GM21447 (cell line): ENCODE measurements at regions not wholly inside any gene's neighbourhood (a gene's known extent, or its start where the extent isn't known, plus 50 kb on each side); places are given as distances from the start of the nearest gene placed in this dataset.

Source experiments
- ATAC-seq: cut with Tn5 transposase; IDR thresholded peaks from one replicate; pipeline ENCODE4 v1.9.1; 2021; ENCODE audit not compliant: unreplicated experiment

DNA sequence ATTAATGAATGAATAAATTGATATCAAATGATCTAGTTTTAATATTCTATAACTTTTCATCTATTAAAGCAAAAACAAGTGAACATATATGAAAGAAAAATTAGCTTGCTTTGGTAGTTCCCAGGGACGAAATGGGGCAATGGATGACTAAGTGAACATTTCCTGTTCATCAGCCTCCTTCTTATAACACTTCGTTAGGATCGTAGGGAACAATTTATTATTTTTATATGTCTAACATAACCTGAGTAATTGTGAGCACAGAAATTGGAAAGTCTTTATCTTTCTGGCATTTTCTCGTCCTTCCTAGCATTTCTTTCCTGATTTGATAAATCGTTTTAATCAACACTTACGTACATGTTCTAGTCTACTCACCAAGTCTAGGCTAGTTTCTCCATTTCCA lies 59.1 kb upstream of the PPP1R3C start:
- no peak for ATAC-seq

DNA sequence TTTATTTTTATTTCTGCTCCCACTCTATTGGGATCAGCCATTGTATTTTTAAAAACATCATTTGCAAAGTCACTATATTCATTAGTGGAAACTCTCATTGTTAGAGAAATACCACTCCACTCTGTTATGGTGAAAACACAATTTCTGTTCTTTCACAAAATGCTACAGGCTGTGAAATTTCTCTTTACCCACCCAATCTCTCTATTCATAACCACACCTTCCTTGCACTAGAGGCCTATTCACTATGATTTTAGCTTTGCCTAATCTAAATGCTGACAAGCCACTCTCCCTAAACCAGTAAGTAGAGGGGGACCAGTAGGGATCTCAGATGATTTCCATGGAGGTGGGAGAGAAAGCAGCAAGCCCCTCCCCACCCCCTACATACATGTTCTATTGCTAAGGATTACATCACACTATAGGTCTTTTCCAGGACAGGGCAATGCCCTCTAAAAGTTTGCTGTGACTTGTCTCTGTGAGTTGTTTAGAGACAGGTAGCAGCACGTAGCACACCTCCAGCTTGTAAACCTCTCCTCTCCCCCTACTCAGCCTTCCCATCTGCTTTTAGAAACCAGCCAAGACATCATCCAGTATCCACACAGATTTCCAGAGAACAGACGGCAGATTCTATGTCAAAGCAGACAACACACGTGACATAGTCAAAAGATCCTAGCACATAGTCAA lies 58.3 kb upstream of the PPP1R3C start:
- ATAC-seq: no peak

DNA sequence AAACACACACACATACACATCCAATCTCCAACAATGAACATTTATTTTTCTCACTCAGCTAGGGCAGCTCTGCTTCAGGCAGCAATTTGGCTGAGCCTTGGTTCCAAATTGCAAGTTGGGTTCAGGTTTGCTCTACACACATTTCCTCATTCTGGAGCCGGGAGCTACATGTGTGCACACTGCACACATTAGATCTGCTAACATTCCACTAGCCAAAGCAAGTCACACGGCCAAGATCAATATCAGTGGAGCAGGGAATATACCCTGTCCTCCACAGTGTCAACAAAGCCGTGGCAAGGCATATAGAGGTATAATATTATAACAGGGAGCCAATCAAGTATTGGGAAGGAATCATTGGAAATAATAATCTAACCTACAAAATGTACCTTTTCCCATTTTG lies 57.5 kb upstream of the PPP1R3C start:
- no peak for ATAC-seq

DNA sequence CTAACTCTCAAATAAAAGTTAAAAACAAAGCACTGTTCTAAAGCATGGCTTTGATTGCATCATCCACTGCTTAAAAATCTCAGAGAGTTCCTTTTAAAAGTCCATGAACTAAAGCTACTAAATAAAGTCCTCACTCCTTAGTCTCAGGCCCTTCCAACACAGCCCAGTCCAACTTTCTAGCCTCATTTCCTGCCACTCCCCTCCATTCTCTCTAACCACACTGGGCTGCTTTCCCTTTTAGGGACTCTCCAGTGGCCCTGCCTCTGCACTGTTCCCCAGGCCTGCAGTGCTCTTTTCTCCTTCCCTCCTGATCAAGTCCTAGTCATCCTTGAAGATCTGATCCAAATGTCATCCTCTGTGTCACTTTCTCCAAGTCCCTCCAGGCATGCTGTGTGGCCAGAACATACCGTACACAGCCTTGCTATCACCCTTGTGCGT lies 56.9 kb upstream of the PPP1R3C start:
- ATAC-seq: no peak

DNA sequence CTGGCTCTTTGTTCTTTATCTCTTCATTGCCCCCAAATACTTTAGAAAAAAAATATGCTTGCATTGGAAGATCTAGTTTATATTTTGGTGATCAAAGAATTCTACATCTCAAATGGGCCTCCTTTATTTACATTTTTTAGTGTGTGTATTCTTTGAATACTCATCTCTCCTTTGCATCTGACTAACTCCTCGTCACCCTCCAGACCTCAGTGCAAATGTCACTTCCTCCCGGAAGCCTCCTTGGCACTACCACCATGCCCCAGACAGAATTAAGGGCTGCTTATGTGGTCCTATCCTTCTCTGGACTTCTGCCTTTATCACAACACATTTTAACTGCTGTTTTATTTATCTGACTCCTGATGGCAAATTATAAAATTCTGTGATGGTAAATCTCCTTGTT lies 52.0 kb upstream of the PPP1R3C start:
- no peak for ATAC-seq

DNA sequence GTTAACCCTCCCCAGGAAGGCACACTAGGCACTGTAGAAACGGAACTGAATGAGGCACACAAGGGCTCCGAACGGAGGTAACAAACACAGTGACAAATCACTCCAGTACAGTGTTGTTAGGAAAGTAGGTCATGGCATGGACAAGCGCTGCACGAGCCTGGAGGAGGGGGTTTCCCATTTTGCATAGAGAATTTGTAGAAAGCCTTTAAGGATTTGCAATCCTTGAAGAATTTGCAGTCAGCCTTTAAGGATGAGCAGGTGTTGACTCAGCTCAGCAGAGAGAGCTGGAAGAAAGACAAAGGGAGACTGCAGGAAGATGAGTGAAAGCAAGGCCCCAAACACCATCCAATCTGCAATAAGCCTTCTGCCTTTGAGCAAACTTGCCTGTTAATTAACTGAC lies 51.1 kb upstream of the PPP1R3C start:
- ATAC-seq: no peak

DNA sequence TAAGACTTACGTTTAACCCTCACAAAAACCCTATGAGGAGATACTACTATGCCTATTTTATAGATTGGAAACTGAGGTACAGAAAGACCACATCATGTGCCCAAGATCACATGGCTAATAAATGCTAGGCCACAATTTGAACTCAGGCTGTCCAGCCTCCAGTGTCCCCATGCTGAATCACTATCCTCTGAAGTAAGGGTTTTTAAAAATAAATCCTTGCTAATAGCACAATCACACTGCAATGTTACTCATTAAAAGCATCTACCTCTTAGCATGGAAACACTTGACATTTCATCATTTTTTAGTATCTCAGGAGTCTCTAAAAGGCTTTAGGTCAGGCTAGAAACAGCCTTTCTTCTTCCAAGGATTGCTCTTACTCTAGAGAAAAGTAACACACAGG lies 50.0 kb upstream of the PPP1R3C start:
- no peak for ATAC-seq
